GM19043 (cell line): ENCODE measurements at regions not wholly inside any gene's neighbourhood (a gene's known extent, or its start where the extent isn't known, plus 50 kb on each side); places are given as distances from the start of the nearest gene placed in this dataset.

Experiments
- ATAC-seq: cut with Tn5 transposase; IDR thresholded peaks from one replicate; pipeline ENCODE4 v1.9.1; 2021; ENCODE audit warnings: low read depth; ENCODE audit not compliant: unreplicated experiment

DNA sequence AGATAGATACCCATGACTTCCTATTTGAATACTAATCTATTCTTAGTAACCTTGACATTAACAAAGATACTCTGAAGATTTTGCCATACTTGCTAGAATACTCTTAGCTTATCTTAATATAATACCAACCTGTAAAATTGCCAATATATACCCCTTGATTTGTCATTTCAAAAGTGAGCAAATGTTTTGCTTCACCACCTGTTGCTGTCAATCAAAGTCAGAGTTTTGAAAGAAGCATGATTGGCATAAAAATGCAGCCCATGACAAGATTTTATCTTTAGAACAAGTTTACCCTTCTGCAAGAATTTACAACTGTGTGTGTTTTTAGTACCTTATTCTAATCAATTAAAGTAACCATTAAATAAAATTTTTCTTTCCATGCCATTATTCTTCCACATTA, 236.2 kb downstream of the TBX18 start:
- ATAC-seq = no peak

DNA sequence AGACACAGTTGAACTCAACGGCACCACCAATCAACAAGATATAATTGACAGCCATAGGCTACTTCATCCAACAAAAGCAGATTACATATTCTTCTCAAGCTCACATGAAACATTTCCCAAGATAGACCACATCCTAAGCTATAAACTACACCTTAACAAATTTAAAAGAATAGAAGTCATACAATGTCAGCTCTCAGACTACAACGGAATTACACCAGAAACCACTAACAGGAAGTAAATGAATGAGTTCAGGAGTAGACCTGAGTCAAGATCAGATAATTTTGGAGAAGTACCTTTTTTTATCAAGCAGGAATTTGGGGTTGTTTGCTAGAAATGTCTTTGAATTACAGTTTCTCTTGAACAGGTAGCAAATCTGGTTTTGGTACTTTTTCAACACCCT, 237.8 kb downstream of the TBX18 start:
- no peak for ATAC-seq

DNA sequence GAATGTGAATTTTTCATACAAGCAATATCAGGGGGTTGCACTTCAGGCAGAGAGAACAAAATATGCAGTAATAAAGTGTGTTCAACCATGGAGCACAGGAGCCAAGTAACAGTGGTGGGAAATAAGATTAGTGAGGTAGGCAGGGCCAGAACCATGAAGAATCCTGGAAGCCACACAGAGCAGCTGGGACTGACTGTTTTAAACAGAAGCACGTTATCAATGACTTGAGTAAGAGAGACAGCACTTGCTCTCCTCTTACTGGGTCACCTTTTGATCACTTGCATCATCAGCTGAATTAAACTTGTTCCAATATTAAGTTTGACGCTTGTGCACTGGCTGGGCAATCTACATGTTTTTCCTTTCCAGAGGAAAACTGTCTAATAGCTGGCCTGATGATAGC, 238.5 kb downstream of the TBX18 start:
- ATAC-seq = no peak

DNA sequence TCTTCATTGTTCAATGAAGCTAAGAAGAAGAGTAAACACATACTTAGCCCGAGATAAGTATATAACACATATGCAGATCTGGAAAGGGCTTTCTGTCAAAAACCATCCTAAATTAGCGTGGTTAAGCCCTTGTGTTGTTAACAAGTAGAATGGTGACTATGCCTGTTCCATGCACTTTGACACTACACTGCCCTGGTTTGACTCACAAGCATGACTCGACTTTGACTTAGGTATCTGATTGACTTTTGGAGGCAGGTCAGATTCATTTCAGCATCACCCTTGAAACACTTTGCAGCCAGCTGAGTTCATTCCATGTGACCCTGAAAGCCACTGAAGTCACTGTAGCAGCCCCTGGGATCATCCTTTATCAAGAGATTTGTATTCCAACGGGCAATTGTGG, 239.8 kb downstream of the TBX18 start:
- no peak for ATAC-seq

DNA sequence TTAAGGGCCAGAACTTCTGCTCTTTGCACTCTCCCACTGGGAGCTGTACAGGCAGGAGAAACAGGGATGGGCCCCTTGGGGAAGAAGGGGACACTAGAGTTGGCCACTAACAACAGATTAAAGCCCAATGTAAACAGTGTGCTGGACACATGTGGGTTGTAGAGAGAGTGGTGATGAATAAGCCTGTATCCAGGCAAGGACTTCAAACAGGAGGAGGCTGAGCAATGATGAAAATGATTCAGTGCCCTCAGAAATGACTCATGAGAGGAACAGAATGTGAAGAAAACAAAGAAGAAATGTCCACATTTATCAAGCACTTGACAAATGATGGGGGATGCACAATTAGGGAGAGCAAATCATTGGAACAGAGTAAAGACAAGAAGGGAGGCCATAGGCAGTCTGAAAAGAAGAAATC, 242.3 kb downstream of the TBX18 start:
- no peak for ATAC-seq

DNA sequence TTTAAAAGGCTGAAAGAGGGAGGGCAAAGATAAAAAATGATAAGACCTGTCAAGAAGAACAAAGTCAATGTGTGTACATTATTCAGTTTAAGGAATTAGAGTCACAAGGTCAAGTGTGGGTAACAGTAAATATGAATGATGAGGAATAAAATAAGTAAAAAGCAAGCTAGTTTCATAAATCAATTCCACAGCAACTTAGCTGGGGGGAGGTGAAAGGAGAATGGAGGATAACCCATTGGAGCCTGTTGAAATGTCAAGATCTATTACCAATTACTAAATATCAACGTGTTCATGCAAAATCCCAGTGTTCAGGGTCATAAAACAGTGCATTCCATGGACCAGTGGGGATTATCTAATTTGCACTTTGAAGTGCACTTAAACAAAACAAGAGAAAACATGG, 242.9 kb downstream of the TBX18 start:
- no peak for ATAC-seq

DNA sequence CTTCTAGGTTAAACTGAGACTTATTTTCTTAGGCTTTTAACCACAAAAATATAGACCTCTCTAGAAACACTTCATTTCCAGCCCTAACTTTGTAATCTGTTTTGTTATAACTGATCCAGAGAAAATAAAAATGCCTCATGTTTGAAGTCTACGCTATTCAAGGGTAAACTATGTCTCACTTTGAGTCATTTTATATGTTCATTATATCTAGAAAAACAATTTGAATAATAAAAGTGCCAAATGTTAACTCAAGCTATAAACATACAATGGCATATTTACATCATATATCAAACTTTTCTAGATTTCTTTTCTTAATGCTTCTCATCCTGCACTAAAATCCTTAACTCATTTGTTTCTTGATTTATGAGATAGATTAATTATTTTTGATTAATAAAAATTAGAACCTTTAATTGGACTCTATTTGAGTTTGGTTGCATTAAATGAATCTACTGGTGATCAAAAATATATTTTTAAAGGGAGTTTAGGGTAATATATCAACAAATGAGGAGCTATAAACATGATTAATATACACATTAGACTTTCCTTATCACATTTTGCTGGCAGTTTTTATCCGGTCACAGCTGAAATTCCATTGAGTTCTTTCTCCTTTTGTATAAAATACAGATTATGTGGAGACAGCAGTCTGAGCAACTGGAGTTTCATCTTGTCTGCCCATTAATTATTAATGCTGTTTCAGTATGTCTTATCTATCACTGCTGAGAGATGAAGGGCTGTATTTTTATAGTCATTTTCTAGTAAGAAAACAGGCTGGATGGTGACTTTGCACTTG, 246.5 kb downstream of the TBX18 start:
- ATAC-seq = no peak

DNA sequence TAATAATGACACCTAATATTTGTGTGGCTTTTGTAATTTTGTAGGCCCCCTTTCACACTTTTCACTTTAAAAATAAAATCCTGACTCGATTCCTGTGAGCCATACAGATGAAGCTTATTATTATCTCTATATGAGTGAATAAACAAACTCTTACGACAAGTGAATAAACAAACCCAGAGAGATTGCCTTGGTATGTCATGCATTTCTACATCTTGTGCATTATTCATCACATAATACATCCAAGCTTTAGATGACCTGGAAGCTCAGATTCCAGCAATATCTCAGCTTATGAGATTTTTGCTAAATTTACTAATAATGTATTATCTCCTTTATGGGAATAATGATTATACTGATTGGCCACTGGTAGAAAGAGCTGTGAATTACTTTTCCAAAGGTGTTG, 248.2 kb downstream of the TBX18 start:
- no peak for ATAC-seq

DNA sequence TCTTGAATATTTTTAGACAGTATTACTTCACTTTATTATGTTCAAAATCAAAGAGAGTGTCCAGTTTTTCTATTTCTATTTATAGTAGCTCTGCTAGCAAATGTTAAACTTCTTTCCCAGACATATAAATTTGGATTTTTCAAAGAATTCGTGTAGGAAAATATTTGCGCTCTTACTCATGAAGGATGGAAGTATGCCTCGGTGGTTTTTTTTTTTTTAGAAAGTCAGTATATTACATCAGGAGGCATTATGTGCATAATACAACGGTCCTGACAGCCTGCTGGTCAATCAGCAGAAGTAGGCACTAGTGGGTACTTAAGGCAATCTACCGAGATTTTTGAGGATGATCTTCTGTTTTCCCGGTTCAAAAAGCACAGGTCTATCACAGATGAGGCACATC, 249.3 kb downstream of the TBX18 start:
- ATAC-seq = no peak

DNA sequence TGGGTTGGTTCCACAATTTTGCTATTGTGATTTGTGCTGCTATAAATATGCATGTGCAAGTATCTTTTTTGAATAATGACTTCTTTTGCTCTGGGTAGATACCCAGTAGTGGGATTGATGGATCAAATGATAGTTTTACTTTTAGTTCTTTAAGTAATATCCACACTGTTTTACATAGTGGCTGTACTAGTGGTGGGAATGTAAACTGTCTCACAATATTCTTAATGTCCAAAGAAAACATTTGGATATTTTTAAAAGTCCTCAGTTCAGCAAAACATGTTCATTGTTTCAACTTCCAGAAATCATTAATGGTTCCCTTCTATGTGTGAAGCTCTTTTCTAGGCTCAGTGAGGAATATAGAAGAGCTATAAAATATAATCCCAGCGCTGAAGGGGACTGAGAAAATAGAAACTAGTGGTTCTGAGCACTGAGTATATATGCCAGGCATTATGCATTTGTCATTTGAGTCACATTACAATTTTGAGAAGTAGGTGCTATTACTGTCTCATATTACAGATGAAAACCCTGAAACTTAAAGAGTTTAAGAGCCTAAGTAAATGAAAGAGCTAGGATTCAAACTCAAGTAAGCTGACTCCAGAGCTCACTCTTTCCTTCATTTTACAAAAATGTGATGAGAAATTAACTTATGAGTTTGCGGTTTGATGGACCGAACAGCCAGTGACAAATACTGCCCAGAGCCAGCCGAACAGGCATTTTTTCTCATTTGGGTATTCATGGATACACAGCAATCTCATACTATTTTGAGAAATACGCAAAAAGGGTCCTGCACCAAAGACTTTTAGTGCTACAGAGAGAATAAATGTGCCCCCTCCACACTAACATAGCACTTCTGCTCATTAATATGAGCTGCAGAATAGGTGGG, 250.1 kb downstream of the TBX18 start:
- no peak for ATAC-seq

DNA sequence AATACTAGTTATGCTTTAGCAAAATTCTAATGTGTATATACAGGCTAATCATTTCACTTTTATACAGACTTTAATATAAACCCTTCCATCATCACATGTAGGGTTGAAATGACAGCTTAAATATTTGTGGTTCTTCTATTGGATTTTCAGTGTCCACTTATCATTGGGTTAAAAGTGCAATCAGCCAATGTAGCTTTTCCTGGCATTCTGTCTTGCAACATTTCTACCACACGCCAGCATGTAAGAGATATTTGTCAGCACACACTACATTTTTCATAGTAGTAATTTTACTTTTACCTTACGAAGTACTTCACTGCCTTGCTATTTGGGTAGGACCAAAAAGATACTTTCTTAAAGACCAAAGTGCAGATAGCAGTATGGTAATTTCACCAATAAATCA, 252.0 kb downstream of the TBX18 start:
- no peak for ATAC-seq

DNA sequence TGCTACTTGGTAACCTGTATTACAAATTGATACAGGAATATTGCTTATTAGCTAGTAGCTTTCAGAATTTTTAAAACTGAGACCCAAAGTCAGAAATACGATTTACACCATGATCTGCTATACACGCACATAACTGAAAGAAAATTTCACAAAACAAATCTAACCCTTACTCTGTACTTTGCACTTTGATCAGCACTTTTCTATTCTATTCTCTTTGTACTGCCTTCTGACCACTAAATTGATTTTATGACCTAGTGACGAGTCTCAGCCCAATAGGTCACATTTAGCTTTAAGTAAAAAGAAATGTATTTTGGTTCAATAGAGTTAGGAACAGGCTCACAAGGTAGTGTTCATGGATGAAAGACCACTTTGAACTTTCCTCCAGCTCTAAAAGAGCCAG, 252.5 kb downstream of the TBX18 start:
- no peak for ATAC-seq

DNA sequence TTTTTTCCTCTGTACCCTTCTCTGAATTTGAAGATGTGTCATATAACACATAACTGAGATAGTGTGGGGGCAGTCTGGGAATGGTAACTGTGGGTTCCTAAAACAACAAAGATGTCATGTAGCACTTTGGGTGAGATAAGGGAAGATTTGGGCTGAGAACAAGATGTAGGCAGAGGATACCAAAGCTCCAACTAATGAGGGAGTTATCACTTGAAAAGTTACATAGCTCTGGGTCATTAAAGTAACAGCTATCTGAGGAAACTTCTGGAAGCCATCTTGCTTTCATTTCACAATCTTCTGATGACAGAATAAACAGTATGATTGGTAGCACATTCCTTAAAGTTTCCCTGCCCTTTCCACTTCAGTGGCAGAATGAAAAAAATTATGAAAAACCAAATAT, 255.4 kb downstream of the TBX18 start:
- no peak for ATAC-seq

DNA sequence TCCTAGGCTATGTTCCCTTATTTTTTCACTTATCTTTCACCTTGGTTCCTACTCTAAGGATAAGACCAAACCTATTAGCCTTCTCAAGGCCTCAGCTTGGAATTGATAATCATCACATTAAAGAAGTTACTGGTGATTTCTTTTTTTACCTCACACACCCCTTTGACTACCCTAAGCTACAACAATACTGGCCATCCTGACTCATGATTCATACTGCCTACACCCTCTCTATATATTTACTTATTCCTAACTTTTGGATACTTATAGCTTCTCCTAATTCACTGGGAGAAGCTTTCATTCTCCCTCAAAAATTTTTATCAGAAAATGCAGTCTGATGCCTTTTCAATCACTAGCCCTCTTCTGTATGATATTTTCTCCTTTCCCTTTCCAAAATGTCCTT, 256.1 kb downstream of the TBX18 start:
- no peak for ATAC-seq

DNA sequence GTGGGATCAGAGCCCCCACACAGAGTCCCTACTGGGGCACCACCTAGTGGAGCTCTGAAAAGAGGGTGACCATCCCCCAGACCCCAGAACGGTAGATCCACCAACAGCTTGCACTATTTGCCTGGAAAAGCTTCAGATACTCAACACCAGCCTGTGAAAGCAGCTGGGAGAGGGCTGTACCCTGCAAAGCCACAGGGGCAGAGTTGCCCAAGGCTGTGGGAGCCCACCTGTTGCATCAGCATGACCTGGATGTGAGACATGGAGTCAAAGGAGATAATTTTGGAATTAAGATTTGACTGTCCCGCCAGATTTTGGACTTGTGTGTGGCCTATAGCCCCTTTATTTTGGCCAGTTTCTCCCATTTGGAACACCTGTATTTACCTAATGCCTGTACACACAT, 260.4 kb downstream of the TBX18 start:
- ATAC-seq = no peak

DNA sequence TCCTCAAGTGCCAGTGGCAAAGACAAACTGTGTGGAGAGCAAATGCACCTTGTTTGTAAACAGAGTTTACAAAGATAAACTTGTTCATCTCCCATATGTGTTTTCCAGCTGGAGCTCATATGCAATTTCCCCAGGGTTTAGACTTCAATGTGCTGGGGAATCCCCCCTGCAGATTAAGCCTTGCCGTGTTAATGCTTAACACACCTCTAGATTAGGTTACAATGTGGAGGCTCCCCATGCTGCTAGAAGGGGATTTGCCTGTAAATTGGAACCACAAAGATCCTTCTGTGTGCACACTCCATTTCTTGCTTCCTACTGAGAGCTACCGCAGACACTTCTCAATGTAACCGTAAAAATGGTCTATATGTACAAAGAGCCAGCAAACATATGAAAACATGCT, 263.1 kb downstream of the TBX18 start:
- no peak for ATAC-seq

DNA sequence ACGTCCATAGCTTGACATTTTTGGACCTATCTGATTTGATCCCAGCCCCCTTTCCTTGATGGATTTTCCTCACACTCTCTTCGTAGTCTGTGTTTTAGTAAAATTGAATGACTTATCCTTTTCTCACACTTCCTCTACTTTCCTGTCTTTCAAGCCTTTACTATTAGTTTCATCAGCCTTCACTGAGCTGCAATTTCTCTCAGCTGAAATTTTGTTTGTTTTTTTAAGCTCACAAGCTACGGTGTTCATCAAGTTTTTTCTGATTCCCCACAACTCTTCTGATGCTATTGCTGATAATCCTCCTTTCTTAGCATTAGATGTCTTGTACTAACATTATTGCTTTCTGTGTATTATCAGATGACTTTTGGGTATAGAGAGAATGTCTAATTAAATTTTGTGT, 263.7 kb downstream of the TBX18 start:
- ATAC-seq = no peak

DNA sequence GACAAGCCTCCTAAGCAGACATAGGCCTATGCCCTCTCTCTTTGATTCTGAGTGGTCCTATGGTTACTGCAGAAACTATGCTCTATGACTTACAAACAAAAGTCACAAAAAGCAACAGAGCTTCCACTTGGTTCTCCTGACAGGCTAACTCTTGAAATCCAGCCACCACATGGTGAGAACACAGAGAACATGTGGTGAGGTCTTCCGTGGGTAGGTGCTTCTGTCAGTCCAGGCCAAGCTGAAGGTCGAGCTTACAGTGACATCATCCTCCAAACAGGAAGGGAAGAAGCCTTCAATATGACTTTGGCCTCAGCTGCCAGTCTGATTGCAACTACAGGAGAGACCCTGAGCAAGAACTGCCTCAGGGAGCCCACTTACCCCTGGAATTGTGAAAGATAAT, 265.5 kb downstream of the TBX18 start:
- no peak for ATAC-seq

DNA sequence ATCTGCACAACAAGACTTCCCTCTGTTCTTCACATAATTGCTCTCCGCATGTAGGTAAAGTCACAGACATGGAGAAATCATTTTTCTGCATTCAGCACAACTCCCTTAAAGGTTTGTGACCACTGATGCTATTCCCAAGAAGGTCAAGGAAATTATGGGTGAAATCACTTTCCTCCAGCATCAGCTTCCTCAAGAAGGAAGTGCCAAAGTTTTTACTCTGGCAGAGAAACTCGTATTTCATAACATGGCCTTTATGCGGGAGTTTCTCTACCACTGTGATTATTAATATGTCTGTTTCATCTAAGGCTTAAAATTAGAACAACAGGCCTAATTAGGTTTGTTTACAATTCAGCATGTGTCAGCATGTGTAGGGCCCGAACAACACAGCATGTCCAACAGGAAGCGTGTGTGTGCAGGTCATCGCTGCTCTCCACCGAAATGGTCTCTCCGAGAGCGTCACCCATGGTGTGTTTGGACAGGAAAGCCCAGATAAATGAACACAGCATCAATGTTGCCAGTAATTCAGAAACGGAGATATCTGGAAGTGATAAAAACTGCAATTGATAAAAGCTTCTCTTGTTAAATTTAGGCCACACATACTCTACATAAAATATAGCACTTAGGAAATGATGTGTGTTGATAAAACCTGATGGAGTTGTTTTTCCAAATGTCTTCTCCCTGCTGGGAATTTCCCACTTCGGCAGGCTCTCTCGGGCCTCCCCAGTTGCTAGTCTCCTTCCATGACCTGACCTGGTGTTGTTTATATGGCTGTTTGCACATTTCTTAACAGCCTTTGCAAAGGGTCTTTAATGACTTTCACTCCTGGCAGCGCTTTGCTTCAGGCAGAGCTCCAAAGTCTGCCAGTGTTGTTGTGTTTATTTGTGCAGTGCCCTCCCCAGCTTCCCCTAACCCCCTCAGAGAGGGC, 265.1 kb upstream of the CEP162 start:
- no peak for ATAC-seq

DNA sequence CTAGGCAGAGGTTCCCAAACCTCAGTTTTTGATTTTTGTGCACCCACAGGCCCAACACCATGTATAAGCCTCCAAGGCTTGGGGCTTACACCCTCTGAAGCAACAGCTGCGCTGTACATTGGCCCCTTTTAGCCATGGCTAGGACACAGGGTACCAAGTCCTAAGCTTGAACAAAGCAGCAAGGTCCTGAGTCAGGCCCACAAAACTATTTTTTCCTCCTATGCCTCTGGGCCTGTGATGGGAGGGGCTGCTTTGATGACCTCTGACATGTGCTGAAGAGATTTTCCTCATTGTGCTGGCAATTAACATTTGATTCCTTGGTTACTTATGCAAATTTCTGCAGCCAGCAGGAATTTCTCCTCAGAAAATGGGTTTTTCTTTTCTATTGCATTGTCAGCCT, 262.2 kb upstream of the CEP162 start:
- no peak for ATAC-seq

DNA sequence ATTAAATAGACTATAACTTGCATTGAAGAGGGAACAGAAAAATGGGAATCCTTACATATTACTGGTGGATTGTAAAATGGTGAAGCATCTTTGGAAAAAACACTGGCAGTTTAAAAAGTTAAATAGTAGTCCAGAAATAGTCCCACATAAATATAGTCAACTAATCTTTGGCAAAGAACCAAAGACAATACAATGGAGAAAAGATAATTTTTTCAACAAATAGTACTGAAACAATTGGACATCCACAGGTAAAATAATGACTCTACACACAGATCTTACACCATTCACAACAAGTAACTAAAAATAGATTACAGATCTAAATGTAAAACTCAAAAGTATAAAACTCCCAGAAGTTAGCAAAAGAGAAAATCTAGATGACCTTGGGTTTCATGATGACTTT, 259.1 kb upstream of the CEP162 start:
- no peak for ATAC-seq
